Endothelial cell of umbilical vein (primary cell): ENCODE measurements at regions not wholly inside any gene's neighbourhood (a gene's known extent, or its start where the extent isn't known, plus 50 kb on each side); places are given as distances from the start of the nearest gene placed in this dataset.

ENCODE experiments used
- BruUV-seq: library from RNA; stranded (reverse); fragments of 400-500 nt; replicated peaks from 2 replicates; lab custom pipeline; 2021; lab: Mats Ljungman, UMichigan
- CTCF ChIA-PET: fragments of 300-600, 350-600 bp; sonication (Branson Sonifier 250); formaldehyde crosslinking; loops from one replicate; lab custom pipeline; 2021; ENCODE audit warnings: antibody characterized with exemption, inconsistent platforms; lab: Charles Lee
- POLR2A ChIA-PET: fragments of 300-600, 350-600 bp; sonication (Branson Sonifier 250); formaldehyde crosslinking; loops from one replicate; lab custom pipeline; 2021; ENCODE audit warnings: antibody characterized with exemption, inconsistent platforms; lab: Charles Lee
- DNase-seq: peaks from one replicate; pipeline ENCODE4 v3.0.0-alpha.2; 2011; ENCODE audit warnings: low read depth, low spot score
- FAIRE-seq: peaks from 2 replicates; lab custom pipeline; 2011; peaks lifted over from hg19 to GRCh38; lab: Jason Lieb, UNC
- H2AFZ ChIP-seq: 2 replicates; pipeline ENCODE4 v1.6.0; 2012; ENCODE audit warnings: low read depth, low read length, control low read depth, inconsistent platforms
- H3K27ac ChIP-seq: 2 replicates; pipeline ENCODE4 v1.5.1; 2011; ENCODE audit warnings: low read depth, mild to moderate bottlenecking, control low read depth, low read length, moderate library complexity; ENCODE audit not compliant: insufficient read depth
- H3K27me3 ChIP-seq, 2 experiments: 2 replicates each; pipeline versions ENCODE4 v1.6.0 to v1.6.1; 2011; ENCODE audit warnings: low read length in 2 of 2, mixed read lengths in 1 of 2; ENCODE audit not compliant: control insufficient read depth in 2 of 2, insufficient read depth in 2 of 2
- H3K36me3 ChIP-seq, 2 experiments: 2 replicates in 1 of 2; 3 replicates in 1 of 2; pipeline ENCODE4 v1.5.1; 2011; ENCODE audit warnings: low read length in 2 of 2, mild to moderate bottlenecking in 1 of 2, moderate library complexity in 1 of 2; ENCODE audit not compliant: control insufficient read depth in 2 of 2, insufficient read depth in 2 of 2; ENCODE audit errors: extremely low read depth in 1 of 2
- H3K4me1 ChIP-seq: 3 replicates; pipeline ENCODE4 v1.5.1; 2011; ENCODE audit warnings: mild to moderate bottlenecking, low read length; ENCODE audit not compliant: control insufficient read depth, insufficient read depth; ENCODE audit errors: extremely low read depth
- H3K4me2 ChIP-seq: 2 replicates; pipeline ENCODE4 v1.6.1; 2011; ENCODE audit warnings: low read length, control low read depth, mixed read lengths; ENCODE audit not compliant: insufficient read depth
- H3K4me3 ChIP-seq, 3 experiments: fragments of 200-600 bp in 1 of 3; sonication (generic), shearing (Covaris generic) in 1 of 3; replicated peaks in 1 of 3; 2 replicates each; pipeline ENCODE4 v1.5.1; 2011 to 2016; ENCODE audit warnings: control low read depth in 3 of 3, low read length in 3 of 3, mild to moderate bottlenecking in 2 of 3, inconsistent platforms in 1 of 3, low read depth in 1 of 3, moderate library complexity in 1 of 3; ENCODE audit not compliant: insufficient read depth in 1 of 3
- H3K79me2 ChIP-seq: 2 replicates; pipeline ENCODE4 v1.6.0; 2012; ENCODE audit warnings: low read length, inconsistent platforms; ENCODE audit not compliant: control insufficient read depth, insufficient read depth
- H3K9ac ChIP-seq: replicated peaks from 2 replicates; pipeline ENCODE3; 2011; ENCODE audit warnings: low read length, control low read depth; ENCODE audit not compliant: insufficient read depth; ENCODE audit errors: extremely low read depth
- H3K9me1 ChIP-seq: replicated peaks from 3 replicates; pipeline ENCODE4 v1.6.0; 2011; ENCODE audit warnings: mild to moderate bottlenecking, low read length; ENCODE audit not compliant: control insufficient read depth, insufficient read depth; ENCODE audit errors: extremely low read depth
- H3K9me3 ChIP-seq: replicated peaks from 2 replicates; pipeline ENCODE4 v1.5.1; 2012; ENCODE audit warnings: low read length, inconsistent platforms; ENCODE audit not compliant: control insufficient read depth, insufficient read depth
- H4K20me1 ChIP-seq: replicated peaks from 2 replicates; pipeline ENCODE3; 2011; ENCODE audit warnings: mild to moderate bottlenecking, low read length; ENCODE audit not compliant: control insufficient read depth, insufficient read depth; ENCODE audit errors: extremely low read depth
- CTCF ChIP-seq, 2 donors: IDR thresholded peaks; 1 replicate in 1 of 2; 2 replicates in 1 of 2; pipeline ENCODE4 v1.5.1; 2011; ENCODE audit warnings: low read length in 2 of 2, mild to moderate bottlenecking in 2 of 2, moderate library complexity in 2 of 2, control low read depth in 1 of 2, inconsistent platforms in 1 of 2, low read depth in 1 of 2; ENCODE audit not compliant: insufficient read depth in 1 of 2; ENCODE audit errors: extremely low read depth in 1 of 2
- EZH2 ChIP-seq: IDR thresholded peaks from 2 replicates; pipeline ENCODE4 v1.6.1; 2012; ENCODE audit warnings: borderline replicate concordance, low read depth, mild to moderate bottlenecking, moderate library complexity, low read length, inconsistent platforms; ENCODE audit not compliant: severe bottlenecking
- FOS ChIP-seq: IDR thresholded peaks from 2 replicates; pipeline ENCODE4 v1.6.1; 2011; ENCODE audit warnings: mild to moderate bottlenecking, low read length, moderate library complexity, borderline replicate concordance; ENCODE audit not compliant: insufficient read depth
- GATA2 ChIP-seq: IDR thresholded peaks from 2 replicates; pipeline ENCODE4 v1.7.0; 2011; ENCODE audit warnings: low read depth, mild to moderate bottlenecking, moderate library complexity, mixed read lengths, low read length; ENCODE audit not compliant: insufficient read length, insufficient read depth
- JUN ChIP-seq: IDR thresholded peaks from 2 replicates; pipeline ENCODE4 v1.6.1; 2011; ENCODE audit warnings: borderline replicate concordance, low read depth; ENCODE audit not compliant: insufficient read length, insufficient read depth
- MAX ChIP-seq: IDR thresholded peaks from 2 replicates; pipeline ENCODE4 v1.6.1; 2011; ENCODE audit not compliant: insufficient read depth, insufficient read length
- MYC ChIP-seq: IDR thresholded peaks from one replicate; pipeline ENCODE4 v1.6.1; 2011; ENCODE audit warnings: mild to moderate bottlenecking, low read depth, low read length
- POLR2A ChIP-seq: IDR thresholded peaks from 2 replicates; pipeline ENCODE4 v1.6.1; 2012; ENCODE audit warnings: low read depth, mild to moderate bottlenecking, control low read depth, low read length
- POLR2AphosphoS5 ChIP-seq: IDR thresholded peaks from 2 replicates; pipeline ENCODE4 v1.6.1; 2012; ENCODE audit warnings: low read depth, mild to moderate bottlenecking, control low read depth, low read length, moderate library complexity; ENCODE audit not compliant: insufficient read depth
- dilution Hi-C: fragments of 300-500 bp; cut with MboI; formaldehyde crosslinking; loops from one replicate; pipeline ENCODE4 v1.15.0; 2019; ENCODE audit warnings: low sequenced_read_pairs; ENCODE audit not compliant: extremely low pct_ligation_motif_present
- intact Hi-C: fragments of 100-400 bp; cut with micrococcal nuclease; formaldehyde crosslinking; loops from one replicate; pipeline ENCODE4 v1.10.0; 2022

- H3K36me3 ChIP-seq, result no peaks in the 10 kb centered on the region
- no peak for DNase-seq
- no peak for TF ChIP-seq POLR2A
- no peak for TF ChIP-seq JUN
- TF ChIP-seq EZH2, result no peak
- no peak for TF ChIP-seq CTCF (IDR thresholded peaks at IDR 0.05; ENCODE audit: extremely low read depth in 1 of 2, insufficient read depth in 1 of 2, low read depth in 1 of 2, low read length in 2 of 2)
- no peak for TF ChIP-seq GATA2
- TF ChIP-seq MYC, result no peak
- no peak for TF ChIP-seq POLR2AphosphoS5
- no peak for TF ChIP-seq MAX
- no peak for TF ChIP-seq FOS
- H3K9me1 ChIP-seq, result no peaks in the 10 kb centered on the region
- H4K20me1 ChIP-seq, result no peaks in the 10 kb centered on the region
- no peak overlapping the region for H3K4me3 ChIP-seq
- H3K27me3 ChIP-seq, result no peaks in the 10 kb centered on the region
- no peak overlapping the region for H3K4me2 ChIP-seq
- dilution Hi-C loops (no loop called here), intact Hi-C loops (loop anchor here (10.0 kb wide), 1 partner anchor 664 kb away; no protein-coding TSS in a partner anchor)
- no peak overlapping the region for H3K27ac ChIP-seq
- FAIRE-seq, result no peak
- H3K9ac ChIP-seq, result no peak overlapping the region
- H3K9me3 ChIP-seq, result no peaks in the 10 kb centered on the region
- H3K4me1 ChIP-seq, result no peaks in the 10 kb centered on the region
- H3K79me2 ChIP-seq, result no peaks in the 10 kb centered on the region
- ChIA-PET POLR2A (no interaction called here), CTCF (no interaction called here)
- H2AFZ ChIP-seq, result no peak overlapping the region
- BruUV-seq, result no TSS peak
These were observed 550.1 kb downstream of the LRRC70 start for GRCh38 chr5:63128761-63129160.
